GM18517 (cell line): ENCODE measurements at regions not wholly inside any gene's neighbourhood (a gene's known extent, or its start where the extent isn't known, plus 50 kb on each side); places are given as distances from the start of the nearest gene placed in this dataset.

Source experiments
- ATAC-seq: cut with Tn5 transposase; IDR thresholded peaks from one replicate; pipeline ENCODE4 v1.9.1; 2021; ENCODE audit warnings: mild to moderate bottlenecking, moderate library complexity; ENCODE audit not compliant: unreplicated experiment

DNA sequence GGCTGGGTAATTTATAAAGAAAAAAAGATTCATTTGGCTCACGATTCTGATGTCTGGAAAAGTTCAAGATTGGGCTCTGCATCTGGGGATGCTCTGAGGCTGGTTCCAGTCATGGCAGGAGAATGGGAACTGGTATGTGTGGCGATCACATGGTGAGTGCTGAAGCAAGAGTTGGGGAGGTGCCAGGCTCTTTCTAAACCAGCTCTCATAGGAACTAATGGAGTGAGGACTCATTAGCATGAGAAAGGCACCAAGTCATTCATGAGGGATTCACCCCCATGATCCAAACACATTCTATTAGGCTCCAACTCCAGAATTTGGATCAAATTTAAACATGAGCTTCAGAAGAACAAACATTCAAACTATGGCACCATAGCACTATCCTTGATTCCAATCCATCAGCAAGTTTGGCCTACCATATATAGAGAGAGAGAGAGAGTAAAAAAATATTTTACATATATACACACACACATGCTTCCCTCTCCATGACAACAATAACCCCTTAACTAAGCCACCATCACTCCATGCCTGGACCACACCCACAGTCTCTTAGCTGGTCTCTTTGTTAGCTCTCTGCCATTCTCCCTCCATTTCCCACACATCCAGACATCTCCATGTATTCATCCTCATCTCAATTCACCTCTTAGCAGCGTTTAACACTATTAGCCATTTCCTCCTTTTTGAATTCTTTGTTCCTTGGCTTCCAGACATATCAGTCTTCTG is 57.9 kb downstream of the NPY start:
- no peak for ATAC-seq

DNA sequence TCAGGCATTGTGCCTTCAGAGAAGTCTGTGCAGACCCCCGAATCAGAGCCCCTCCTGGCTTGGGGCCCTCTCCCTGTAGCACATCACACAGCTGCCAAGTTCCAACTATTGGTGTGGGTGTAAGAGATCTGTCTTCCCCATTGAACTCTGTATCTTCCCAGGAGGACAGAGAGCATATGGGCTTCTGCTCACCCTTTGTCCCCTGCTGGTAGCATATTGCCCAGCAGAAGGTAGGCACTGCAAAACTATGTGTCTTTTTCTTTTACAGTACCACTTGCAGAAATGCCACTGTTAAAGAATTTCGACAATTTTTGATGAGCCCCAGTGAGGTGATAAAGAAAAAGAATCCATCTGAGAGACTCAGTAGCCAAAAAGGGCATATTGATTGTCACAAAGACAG is 59.6 kb downstream of the NPY start:
- ATAC-seq, result no peak

DNA sequence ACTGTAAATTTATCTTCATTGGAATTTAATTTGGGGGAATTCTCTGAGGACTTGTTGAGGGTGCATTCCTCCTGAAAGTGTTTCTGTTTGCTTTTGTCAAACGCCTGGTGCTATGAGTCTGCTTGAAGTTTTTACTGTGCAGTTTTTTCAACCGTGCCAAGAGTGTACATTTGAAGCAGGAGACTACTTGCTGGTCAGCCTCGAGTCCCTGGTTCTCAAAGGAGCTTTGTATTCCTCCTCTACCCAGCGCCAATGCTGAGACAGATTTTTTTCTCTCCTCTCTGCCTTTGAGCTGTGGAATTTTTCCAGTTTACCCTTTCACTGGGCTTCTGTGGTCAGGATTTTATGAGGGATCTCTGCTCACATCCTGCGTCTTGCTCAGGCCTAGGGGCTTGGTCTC is 62.1 kb downstream of the NPY start:
- ATAC-seq, result no peak

DNA sequence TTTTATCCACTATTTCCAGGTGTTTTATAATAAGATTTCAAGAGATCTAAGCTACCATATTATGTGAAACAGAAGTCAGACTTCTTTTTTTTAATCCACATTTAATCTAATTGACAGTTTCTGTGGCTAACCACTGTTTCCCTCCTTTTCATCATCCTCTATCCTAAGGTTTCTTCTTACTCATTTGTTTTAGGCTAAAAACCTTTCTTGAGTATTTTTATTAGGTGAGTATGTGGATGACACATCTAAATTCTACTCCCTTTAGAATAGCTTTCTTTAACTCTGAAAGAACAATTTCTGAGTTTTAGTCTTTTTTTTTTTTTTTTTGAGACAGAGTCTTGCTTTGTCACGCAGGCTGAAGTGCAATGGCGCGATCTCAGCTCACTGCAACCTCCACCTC is 62.7 kb downstream of the NPY start:
- ATAC-seq, result no peak

DNA sequence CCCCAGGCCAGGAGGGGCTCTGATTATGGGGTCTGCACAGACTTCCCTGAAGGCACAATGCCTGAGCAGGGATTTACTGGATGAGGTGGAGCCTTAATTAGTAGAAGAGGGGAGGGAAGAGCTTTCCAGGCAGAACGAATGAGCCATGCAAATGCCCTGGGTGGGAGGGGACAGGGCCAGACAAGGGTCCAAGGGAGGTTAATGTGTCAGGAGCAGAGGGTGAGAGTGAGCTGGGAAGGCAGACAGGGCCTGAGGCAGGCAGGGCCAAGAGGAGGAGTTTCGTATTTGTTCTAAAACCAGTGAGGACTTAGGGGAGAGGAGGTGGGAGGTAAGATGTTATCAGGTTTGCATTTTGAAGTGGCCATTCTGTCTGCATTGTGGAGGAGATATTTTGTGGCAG is 65.3 kb downstream of the NPY start:
- ATAC-seq, result no peak

DNA sequence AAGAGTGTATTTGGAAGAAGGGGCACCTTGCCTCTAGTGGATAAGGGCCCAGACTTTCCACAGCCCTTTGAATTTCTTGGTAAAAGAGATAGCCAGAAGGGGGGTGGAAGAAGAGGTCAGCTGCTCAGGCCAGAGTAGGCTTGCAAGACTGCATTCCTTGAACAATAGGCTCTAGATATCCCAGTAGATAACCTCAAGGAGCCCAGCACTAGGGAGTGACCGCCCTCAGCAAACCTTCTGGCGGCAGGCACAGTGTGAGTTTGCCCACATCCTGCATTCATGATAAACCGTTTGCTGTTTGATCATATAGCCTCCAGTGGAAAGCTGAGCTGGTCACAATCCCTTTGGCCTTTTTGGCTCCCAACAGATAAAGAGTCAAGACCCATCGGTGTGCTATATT is 70.5 kb downstream of the NPY start:
- no peak for ATAC-seq

DNA sequence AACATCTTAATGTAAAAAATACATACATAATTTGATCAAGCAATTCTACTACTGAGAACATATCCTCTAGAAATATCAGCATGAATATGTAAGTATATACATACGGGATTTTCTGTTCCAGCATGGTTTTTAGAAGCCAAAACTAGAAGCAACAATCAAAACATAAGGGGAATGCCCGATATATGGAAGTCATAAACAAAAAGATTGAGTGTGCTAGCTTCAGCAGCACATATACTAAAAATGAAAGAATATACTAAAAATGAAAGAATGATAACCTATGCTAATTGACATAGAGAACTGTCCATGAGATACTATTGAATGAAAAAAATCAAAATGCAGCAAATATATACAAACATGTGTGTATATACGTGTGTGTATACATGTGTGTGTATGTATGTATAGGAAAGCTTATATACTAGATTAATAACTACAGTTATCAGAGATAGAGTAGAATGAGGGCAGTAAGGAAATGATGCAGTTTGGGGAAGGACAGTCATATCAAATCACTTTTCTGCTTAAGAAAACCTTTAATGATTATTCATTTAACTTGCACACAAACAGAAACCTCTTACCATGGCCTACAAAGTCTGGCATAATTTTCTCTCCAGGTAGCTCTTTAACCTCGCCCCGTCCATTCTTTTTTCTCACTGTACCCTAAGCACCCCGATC is 72.9 kb downstream of the NPY start:
- no peak for ATAC-seq

DNA sequence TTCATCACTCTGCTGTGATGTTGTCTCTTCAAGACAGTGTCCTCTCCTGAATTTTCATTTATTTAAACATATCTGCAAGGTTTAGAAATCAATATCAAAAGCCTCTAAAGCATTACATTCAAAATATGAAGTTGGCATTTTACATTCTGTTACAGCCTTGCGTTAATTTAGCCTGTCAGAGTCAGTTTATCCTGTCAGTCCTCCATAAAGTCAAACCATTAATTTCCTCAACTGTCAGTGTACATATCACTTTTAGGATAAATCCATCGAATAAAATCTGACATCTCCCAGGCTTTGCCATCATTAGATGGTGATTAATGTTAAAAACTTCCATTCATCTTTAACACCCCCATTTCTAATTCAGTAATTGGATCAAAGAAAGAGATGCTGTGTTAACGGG is 77.0 kb downstream of the NPY start:
- ATAC-seq, result no peak

DNA sequence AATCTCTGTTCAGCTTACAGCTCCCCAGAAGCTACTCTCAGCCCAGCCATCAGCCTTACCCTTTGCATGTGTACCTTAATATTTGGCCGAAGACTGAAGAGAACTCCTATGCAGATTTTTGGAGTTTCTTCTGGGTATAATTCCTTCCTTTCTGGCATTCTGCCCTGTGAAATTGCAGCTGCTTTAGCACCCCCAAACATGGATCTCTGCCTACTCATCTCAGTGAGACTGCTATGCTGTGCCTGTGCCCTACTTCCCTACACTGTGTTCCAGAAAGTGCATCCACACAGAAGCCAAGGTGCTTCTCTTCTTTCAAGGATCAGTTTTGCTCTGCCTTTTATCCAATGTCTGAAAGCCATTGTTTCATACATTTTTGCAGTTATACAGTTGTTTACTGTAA is 81.6 kb downstream of the NPY start:
- no peak for ATAC-seq

DNA sequence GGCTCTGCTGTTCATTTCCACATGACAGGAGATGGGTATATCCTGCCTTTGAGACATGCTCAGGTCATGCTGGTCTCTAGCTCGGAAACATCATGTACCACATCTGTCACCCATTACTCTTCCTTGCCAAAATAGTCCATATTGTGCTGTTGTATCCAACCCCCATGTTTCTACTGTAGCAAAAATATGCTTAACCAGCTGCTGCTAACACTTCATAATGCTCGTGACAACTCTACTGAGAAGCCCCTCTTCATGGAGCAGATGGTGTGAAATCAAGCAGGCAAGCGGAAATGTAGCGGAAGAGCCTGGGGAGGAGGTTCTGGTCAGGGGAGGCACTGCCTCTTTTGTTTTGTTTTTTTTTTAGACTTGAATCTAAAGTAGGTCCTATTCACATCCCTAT is 82.9 kb downstream of the NPY start:
- ATAC-seq, result no peak

DNA sequence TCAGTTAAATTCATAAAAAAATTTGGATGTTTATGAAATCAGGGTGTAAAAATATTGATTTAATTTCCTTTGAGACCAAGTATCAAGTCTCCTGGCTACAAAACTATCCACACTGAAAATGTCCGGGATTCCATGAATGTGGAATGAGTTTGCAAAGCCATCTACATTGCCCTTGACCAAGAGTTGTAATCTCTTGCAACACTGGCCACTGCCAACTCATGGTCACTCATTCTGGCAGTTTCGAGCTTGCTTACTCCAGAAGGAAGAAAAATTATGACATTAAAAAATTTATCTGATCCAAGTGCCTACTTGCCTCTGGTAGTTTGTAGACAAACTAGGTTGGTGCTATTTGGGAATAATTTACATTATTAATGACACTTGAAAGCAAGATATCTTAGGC is 84.2 kb downstream of the NPY start:
- no peak for ATAC-seq

DNA sequence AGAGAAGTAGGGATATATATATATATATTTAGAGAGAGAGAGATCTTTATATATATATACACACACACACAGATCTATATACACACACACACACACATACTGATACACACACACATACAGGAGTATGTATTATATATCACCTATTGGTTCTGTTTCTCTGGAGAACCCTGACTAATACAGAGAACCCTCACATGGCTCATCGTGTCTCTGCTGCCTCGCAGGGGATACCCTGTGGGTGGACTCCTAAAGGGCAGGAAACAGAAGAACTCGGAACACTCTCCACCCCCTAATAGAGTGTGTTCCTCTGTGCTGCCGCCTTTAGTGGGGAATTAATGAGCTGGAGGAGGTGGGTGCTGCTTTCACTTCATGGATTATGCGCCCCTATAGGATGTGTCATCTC is 86.6 kb downstream of the NPY start:
- ATAC-seq, result no peak

DNA sequence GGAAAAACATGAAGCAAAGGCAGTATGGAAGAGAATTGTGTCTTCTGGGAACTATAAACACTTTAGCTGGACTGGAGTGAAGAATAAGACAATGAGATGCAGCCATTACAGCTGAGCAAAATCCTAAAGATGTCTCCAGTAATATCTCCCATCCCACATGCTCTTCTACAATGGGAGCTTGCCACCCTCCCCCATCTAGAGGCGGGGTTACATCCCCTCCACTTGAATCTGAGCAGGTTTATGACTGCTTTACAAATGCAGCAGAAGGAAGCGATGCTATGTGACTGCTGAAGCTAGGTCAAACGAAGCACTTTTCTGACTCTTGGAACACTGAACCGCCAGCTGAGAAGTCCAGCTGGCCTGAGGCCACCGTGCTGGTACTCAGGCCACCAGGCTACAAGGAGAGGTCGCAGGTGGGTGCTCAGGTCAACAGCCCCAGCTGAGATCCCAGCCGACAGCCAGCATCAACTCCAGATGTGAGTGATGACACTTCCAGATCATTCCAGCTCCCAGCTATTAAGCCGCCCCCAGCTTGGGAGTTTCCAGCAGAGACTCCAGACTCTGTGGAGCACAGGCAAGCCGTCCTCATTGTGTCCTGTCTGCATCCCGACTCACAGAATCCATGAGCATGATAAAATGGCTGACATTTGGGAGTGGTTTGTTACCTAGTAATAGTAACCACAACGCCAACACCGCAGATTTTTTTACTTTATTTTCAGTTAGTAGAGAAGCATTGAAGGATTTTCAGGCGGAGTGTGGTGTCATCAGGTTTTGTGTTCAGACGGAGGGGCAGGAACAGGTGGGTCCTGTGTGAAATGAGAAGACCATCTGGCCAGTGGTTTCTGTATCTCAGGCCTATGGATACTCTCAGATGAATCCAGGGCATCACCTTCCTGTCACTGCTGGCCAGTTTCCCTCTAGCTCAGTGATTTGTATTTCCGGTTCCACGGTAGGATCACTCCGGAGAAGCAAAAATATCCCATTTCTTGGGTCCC is 89.3 kb downstream of the NPY start:
- ATAC-seq, result no peak

DNA sequence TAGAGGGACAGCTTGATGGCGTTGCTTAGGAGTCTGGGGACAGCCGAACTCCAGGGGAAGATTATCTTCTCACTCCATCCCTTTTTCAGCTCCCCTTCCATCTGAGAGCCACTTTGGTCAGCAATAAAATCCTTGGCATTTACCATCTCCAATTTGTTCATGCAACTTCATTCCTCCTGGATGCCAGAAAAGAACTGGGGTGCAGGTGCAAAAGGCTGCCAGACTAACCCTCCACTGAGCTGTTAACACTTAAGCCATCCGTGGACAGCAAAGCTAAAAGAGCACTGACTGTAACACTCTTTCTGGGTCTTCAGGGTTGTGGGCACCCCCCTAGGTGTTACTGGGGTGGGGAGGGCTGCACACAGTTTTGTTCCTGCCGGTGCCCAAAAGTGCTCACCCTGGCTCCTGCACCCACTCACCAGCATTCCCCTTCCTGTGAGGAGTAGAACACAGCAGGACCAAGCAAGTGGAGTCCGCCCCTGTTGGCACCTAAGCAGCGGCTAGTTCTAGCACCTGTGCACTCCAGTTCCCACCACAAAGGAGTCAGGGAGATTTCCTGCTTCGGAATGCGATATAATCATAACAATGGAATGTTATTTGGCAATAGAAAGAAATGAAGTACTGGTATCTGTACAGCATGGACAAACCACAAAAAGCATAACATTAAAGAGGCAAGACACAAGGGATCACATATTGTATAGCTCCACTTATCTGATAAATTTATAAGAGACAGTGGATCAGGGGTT is 95.1 kb downstream of the NPY start:
- ATAC-seq, result no peak

DNA sequence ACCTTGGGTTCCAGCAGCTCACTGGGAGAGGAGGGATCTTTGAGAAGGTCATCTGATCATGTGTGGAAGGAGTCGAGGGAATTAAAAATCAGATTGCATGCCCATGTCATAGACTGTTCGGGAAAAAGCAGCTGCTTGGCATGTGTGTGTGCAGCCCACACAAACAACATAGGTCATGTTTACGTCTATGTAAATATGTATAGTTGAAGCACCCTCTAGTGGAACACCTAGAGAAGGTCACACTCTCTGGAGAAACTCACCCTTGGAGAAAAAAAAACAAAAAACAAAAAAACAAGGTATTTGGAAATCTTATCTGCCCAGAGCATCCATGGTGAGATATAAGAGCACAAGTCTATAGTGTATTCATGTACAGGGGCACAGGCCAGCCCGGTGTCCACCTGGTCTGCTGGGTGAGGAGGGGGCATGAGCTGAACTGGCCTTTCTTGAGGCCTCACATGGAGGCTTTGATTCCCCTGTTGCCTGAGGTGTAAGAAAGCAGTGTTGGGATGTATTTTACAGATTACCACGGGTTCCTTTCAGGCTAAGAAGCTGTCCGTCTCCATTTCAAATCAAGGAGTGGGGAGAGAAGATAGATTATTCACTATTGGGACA is 98.0 kb downstream of the NPY start:
- peak; percentile 56 for ATAC-seq

DNA sequence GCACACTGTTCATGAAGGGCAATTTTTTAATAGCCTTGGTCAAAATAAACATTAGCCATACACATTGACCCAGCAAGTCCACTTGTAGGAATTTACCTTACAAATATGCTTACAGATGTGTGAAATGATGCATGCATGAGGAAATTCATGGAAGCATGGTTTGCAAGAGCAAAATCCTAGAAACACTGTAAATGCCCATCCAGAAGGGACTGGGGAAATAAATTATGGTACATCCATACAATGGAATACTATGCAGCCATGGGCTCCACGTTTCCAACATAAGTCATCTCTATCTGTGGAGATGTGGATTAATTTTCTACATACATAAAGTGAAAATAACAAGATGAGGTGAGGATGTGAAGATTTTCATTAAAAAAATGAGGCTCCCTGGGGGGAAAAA is 99.1 kb downstream of the NPY start:
- no peak for ATAC-seq

DNA sequence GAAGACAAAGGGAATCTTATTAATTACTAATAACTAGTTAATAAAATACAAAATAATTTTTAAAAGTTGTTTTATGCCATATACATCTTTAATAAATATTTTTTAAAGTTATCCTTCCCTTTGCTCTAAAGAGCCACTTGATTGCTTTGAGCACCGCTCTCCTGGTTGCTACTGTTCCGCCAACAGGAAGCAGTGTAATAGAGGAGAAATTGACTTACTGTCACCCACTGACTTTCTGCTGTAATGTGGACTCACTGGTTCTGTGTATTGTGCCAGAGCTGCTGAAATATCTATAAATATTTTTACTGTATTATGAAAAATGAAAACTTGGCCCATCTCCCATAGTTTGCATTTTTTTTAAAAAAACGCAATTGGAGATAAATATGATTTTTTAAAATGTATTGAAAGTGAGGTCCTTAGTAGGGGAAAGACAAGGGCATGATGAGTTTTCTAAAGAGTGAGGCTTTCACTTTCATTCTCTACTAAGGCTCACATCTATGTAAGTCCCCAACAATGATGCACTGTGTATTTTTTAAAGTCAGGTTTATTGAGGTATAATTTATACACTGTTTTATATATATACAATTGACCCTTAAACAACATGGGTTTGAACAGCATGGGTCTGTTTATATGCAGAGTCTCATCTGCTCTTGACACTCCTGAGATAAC is 100.5 kb downstream of the NPY start:
- ATAC-seq, result peak; percentile 77

DNA sequence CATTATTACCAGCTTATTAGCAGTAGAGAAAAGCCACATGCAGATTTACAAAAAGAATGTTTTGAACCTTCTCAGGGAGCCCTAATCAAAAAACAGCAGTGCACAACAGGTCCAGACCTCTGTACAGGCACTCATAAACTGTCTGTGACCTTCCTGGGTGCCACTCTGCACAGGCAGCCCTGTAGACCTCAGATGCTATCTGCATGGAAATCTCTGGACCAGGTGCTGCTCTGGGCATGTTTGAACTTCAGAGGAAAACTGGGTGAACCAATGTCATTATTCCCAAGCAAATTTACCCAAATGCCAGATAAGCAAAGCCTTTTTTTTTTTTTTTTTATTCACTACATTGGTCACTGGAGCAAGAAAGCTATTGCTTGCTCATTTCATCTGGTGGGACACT is 104.2 kb downstream of the NPY start:
- no peak for ATAC-seq

DNA sequence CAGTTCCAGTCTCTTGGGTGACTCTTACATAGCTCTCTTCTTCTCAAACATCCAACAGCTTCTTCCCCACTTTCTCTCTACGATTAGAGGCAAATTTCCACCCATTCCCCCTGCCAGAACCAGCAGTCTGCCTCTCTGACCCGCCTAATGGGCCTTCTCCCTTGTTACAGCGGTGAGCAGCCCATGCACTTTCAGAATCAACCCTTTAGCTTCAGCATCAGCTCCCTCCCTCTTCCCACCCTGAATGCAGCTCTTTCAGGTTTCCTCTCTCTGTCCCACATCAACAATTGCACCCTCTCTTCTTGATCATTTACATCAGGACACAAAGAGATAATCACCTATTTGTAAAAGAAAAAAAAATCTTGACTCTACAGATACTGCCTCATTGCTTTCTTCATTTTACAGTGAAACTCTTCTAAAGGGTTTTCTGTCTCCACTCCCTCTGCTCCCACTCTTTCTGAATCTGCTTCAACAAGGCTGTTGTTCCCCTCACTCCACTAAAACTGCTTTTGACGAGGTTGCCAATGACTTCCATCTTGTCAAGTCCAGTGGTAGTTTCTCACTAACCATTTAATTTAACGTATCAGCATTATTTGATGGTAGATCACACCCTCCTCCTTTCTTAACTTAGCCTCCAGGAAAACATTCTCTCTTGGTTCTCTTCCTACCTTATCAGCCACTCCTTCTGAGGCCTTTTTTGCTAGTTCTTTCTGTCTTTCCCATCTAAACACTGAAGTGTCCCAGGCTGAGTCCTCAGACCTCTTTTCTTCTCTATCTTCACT is 106.6 kb downstream of the NPY start:
- no peak for ATAC-seq
